Cardiac muscle cell (in vitro differentiated cells and primary cell): ENCODE measurements at regions not wholly inside any gene's neighbourhood (a gene's known extent, or its start where the extent isn't known, plus 50 kb on each side); places are given as distances from the start of the nearest gene placed in this dataset.

Source experiments
- DNase-seq, 2 donors: peaks; one replicate each; pipeline versions ENCODE4 v3.0.0 to v3.0.0-alpha.2; 2010 to 2017; ENCODE audit warnings: low read depth in 1 of 2, low spot score in 1 of 2
- H3K27ac ChIP-seq: fragments of 200-600 bp; sonication (generic); 2 replicates; pipeline ENCODE4 v1.5.1; 2016
- H3K27me3 ChIP-seq: fragments of 200-600 bp; sonication (generic); 2 replicates; pipeline ENCODE4 v1.6.0; 2016; ENCODE audit warnings: control low read depth
- H3K36me3 ChIP-seq: fragments of 200-600 bp; sonication (generic); 2 replicates; pipeline ENCODE4 v1.5.1; 2016; ENCODE audit warnings: control low read depth
- H3K4me1 ChIP-seq: fragments of 200-600 bp; sonication (generic); 2 replicates; pipeline ENCODE4 v1.8.1; 2017; ENCODE audit warnings: low read depth, mild to moderate bottlenecking, mixed run types
- H3K4me3 ChIP-seq: fragments of 200-600 bp; sonication (generic); 2 replicates; pipeline ENCODE4 v1.5.1; 2016; ENCODE audit warnings: mild to moderate bottlenecking
- H3K9me3 ChIP-seq: fragments of 200-600 bp; sonication (generic); 2 replicates; pipeline ENCODE4 v1.5.1; 2017; ENCODE audit warnings: low read depth, mild to moderate bottlenecking, control low read depth
- CTCF ChIP-seq: IDR thresholded peaks from 2 replicates; pipeline ENCODE4 v1.5.1; 2012; ENCODE audit warnings: low read depth, mild to moderate bottlenecking, low read length

DNA sequence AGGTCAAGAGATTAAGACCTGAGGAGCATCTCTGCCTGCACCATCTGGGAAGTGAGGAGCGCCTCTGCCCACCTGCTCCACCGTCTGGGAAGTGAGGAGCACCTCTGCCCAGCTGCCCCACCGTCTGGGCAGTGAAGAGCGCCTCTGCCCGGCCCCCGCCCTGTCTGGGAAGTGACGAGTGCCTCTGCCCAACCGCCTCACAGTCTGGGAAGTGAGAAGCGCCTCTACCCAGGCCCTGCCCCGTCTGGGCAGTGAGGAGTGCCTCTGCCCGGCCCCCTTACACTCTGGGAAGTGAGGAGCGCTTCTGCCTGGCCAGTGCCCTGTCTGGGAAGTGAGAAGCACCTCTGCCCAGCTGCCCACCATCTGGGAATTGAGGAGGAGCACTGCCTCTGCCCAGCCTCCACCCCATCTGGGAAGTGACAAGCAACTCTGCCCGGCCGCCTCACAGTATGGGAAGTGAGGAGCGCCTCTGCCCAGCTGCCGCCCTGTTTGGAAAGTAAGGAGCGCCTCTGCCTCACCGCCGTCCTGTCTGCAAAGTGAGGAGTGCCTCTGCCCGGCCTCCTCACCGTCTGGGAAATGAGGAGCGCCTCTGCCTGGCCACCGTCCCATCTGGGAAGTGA is 270.4 kb upstream of the NRSN1 start:
- Histone ChIP-seq H3K4me3 (no peak overlapping the region), H3K9me3 (no peaks in the 10 kb centered on the region), H3K4me1 (peaks cover 4% of the 10 kb centered on the region), H3K27ac (no peak overlapping the region), H3K36me3 (no peaks in the 10 kb centered on the region), H3K27me3 (no peaks in the 10 kb centered on the region)
- DNase-seq: no peak
- no peak for TF ChIP-seq CTCF

DNA sequence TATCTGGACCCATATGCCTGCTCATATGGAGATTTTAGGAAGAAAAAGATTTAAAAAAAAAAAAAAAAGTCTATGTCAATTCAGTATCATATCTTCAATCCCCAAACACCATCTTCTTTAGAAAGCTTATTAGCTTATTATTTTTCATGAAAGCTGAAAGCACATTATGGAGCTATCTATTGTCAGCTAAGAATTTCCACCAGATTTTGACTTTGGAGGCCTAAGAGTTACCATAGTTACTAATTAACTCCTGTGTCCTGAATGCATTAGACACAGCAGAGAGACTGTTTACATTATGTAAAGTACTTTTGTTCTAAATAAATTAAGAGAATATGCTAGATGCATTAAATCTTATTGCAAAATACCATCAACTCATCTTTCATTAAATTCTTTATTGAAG is 255.5 kb upstream of the NRSN1 start:
- H3K27ac ChIP-seq: no peak overlapping the region
- H3K36me3 ChIP-seq: no peaks in the 10 kb centered on the region
- no peak for DNase-seq
- H3K9me3 ChIP-seq: no peaks in the 10 kb centered on the region
- no peak overlapping the region for H3K4me3 ChIP-seq
- H3K4me1 ChIP-seq: no peaks in the 10 kb centered on the region
- H3K27me3 ChIP-seq: no peaks in the 10 kb centered on the region
- no peak for TF ChIP-seq CTCF

- Histone ChIP-seq H3K4me3 (no peak overlapping the region), H3K4me1 (no peaks in the 10 kb centered on the region), H3K36me3 (no peaks in the 10 kb centered on the region), H3K27ac (no peak overlapping the region), H3K27me3 (no peaks in the 10 kb centered on the region), H3K9me3 (no peaks in the 10 kb centered on the region)
- DNase-seq: no peak
- TF ChIP-seq CTCF: no peak
Observed at GRCh38 chr6:23873161-23873560, 252.9 kb upstream of the NRSN1 start.

DNA sequence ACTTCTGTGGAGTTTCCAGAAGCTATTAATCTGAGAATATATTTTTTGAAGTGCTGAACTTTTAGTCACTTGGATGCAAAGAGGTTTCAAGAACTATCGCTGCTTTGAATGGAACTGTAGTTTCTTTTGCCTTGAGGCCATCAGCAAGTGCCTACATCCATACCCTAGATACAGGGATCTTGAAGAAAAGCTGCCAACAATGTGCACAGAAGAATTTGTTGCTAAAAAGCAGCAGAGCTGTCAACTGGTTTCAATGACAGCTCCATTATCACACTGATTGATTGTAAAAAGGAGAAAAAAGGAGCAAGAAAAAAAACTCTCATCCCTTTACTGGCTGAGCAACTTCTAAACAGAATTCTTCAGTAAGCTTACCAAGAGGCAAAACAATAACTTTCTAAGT is 251.0 kb upstream of the NRSN1 start:
- TF ChIP-seq CTCF: no peak
- H3K9me3 ChIP-seq: no peaks in the 10 kb centered on the region
- H3K4me1 ChIP-seq: no peaks in the 10 kb centered on the region
- DNase-seq: no peak
- H3K27ac ChIP-seq: no peak overlapping the region
- H3K27me3 ChIP-seq: no peaks in the 10 kb centered on the region
- no peak overlapping the region for H3K4me3 ChIP-seq
- no peaks in the 10 kb centered on the region for H3K36me3 ChIP-seq

- no peak for TF ChIP-seq CTCF
- no peak for DNase-seq
- Histone ChIP-seq H3K27me3 (no peaks in the 10 kb centered on the region), H3K27ac (no peak overlapping the region), H3K4me1 (no peaks in the 10 kb centered on the region), H3K36me3 (no peaks in the 10 kb centered on the region), H3K4me3 (no peak overlapping the region), H3K9me3 (no peaks in the 10 kb centered on the region)
Observed at GRCh38 chr6:23879816-23880215, 246.2 kb upstream of the NRSN1 start.
